ENCODE measurements at regions not wholly inside any gene's neighbourhood (a gene's known extent, or its start where the extent isn't known, plus 50 kb on each side); places are given as distances from the start of the nearest gene placed in this dataset.

- intact Hi-C loops (cut with DNase I; ENCODE audit: low total_unique reads), result no loop called here
- Histone ChIP-seq H3K4me3 (no peak overlapping the region), H3K4me1 (peaks cover 0 to 7% (median 3%) of the 10 kb centered on the region in 4 donors), H3K9me3 (no peaks in the 10 kb centered on the region), H3K27ac (no peak overlapping the region), H3K36me3 (no peaks in the 10 kb centered on the region), H3K27me3 (no peaks in the 10 kb centered on the region)
- 66 to 85% (median 78%) methylated on average over 3 of the region's 3 CpGs for WGBS, 5 donors
- no peak for DNase-seq
- TF ChIP-seq EP300 (IDR thresholded peaks at IDR 0.05) (no peak), POLR2A (IDR thresholded peaks at IDR 0.05) (no peak), POLR2AphosphoS5 (IDR thresholded peaks at IDR 0.05) (no peak), CTCF (IDR thresholded peaks at IDR 0.05) (no peak)
These were observed 58.3 kb upstream of the EGFR start for GRCh38 chr7:54960517-54960916.

DNA sequence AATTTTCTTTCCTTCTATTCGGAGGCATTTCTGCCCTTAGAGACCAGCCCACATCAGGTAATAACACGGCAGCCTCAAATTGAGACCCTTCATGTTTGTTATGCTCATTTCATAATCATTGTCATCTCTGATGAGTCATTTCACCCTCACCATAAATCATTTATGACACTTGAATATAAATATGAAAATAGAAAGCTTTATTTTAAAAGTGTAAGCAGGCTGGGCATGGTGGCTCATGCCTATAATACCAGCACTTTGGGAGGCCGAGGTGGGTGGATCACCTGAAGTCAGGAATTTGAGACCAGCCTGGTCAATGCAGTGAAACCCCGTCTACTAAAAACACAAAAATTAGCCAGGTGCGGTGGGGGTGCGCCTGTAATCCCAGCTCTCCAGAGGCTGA, 57.4 kb upstream of the EGFR start:
- 71 to 84% (median 75%) methylated on average over 6 of the region's 6 CpGs for WGBS, 5 donors
- Histone ChIP-seq H3K4me1 (no peaks in the 10 kb centered on the region), H3K9me3 (no peaks in the 10 kb centered on the region), H3K36me3 (no peaks in the 10 kb centered on the region), H3K27ac (no peak overlapping the region), H3K27me3 (no peaks in the 10 kb centered on the region), H3K4me3 (no peak overlapping the region)
- no peak for TF ChIP-seq EP300 (IDR thresholded peaks at IDR 0.05)
- intact Hi-C loops (cut with DNase I; ENCODE audit: low total_unique reads), result no loop called here
- DNase-seq, result no peak

- H3K4me1 ChIP-seq, result no peaks in the 10 kb centered on the region
- 64 to 95% (median 71%) methylated on average over 1 of the region's 1 CpG for WGBS, 5 donors
- no peaks in the 10 kb centered on the region for H3K27me3 ChIP-seq
- H3K4me3 ChIP-seq, result no peak overlapping the region
- no peak for DNase-seq
- no peak overlapping the region for H3K27ac ChIP-seq
- no peaks in the 10 kb centered on the region for H3K36me3 ChIP-seq
- no peaks in the 10 kb centered on the region for H3K9me3 ChIP-seq
- TF ChIP-seq CTCF (IDR thresholded peaks at IDR 0.05) (no peak), EP300 (IDR thresholded peaks at IDR 0.05) (no peak), POLR2A (IDR thresholded peaks at IDR 0.05) (no peak), POLR2AphosphoS5 (IDR thresholded peaks at IDR 0.05) (no peak)
- intact Hi-C loops (cut with DNase I; ENCODE audit: low total_unique reads), result no loop called here
These were observed 55.7 kb upstream of the EGFR start for GRCh38 chr7:54963155-54963554.

DNA sequence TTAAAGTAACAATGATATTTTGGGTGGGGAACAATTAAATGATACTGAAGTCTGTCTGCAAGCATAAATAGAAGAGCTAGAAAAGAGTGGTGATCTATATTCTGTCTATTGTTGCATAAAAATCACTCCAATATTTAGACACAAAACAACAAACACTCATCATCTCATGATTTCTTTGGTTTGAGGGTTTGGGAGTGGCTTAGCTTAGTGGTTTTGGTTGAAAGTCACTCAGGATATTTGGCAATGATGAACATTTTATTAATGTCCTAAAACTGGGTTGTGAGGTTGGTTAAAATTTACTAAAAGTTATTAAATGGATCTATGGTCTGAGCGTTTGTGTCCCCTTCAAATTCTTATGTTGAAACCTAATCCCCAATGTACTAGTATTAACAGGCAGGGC, 54.7 kb upstream of the EGFR start:
- no peak for DNase-seq
- H3K9me3 ChIP-seq, result no peaks in the 10 kb centered on the region
- H3K27ac ChIP-seq, result no peak overlapping the region
- no peaks in the 10 kb centered on the region for H3K36me3 ChIP-seq
- H3K27me3 ChIP-seq, result no peaks in the 10 kb centered on the region
- intact Hi-C loops (cut with DNase I; ENCODE audit: low total_unique reads), result no loop called here
- no peaks in the 10 kb centered on the region for H3K4me1 ChIP-seq
- H3K4me3 ChIP-seq, result no peak overlapping the region
- TF ChIP-seq POLR2AphosphoS5 (IDR thresholded peaks at IDR 0.05), result no peak
- no peak for TF ChIP-seq CTCF (IDR thresholded peaks at IDR 0.05)
- TF ChIP-seq EP300 (IDR thresholded peaks at IDR 0.05), result no peak
- TF ChIP-seq POLR2A (IDR thresholded peaks at IDR 0.05), result no peak
- 81 to 93% (median 88%) methylated on average over 1 of the region's 1 CpG for WGBS, 5 donors

DNA sequence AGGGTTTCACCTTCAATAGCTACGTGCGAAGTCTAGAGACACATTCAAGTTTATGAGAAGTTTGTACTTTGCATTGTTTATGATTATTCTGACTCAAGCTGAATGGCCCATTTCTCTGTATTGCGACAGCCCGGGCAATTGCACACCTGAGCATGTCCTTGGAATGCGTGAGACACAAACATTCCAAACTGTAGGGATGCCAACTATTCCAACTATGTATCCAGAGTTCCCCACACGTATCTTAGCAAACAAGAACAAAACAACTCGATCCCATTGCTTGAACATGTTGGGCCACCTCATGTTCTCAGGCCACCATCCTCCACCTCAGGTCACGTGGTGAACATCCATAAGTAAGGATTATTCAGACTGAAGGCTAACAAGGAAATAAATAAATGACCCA, 51.4 kb upstream of the EGFR start:
- no peak overlapping the region for H3K27ac ChIP-seq
- TF ChIP-seq POLR2AphosphoS5 (IDR thresholded peaks at IDR 0.05), result no peak
- no peak for TF ChIP-seq POLR2A (IDR thresholded peaks at IDR 0.05)
- TF ChIP-seq EP300 (IDR thresholded peaks at IDR 0.05), result no peak
- TF ChIP-seq CTCF (IDR thresholded peaks at IDR 0.05), result no peak
- H3K9me3 ChIP-seq, result no peaks in the 10 kb centered on the region
- no peaks in the 10 kb centered on the region for H3K36me3 ChIP-seq
- peaks cover 0 to 5% (median 0%) of the 10 kb centered on the region in 3 donors for H3K27me3 ChIP-seq
- H3K4me3 ChIP-seq, result no peak overlapping the region
- intact Hi-C loops (cut with DNase I; ENCODE audit: low total_unique reads), result no loop called here
- DNase-seq, result no peak
- 65 to 74% (median 70%) methylated on average over 8 of the region's 8 CpGs for WGBS, 5 donors
- H3K4me1 ChIP-seq, result no peaks in the 10 kb centered on the region
